SJCRH30 (cell line): ENCODE measurements at regions not wholly inside any gene's neighbourhood (a gene's known extent, or its start where the extent isn't known, plus 50 kb on each side); places are given as distances from the start of the nearest gene placed in this dataset.

ENCODE experiments used
- DNase-seq, 2 experiments: peaks; one replicate each; pipeline ENCODE4 v3.0.0-alpha.2; 2015 to 2020
- H3K27ac ChIP-seq: fragments of 250-450 bp; sonication (Bioruptor Pico); 2 replicates; pipeline ENCODE4 v1.5.1; 2020; ENCODE audit warnings: mild to moderate bottlenecking, moderate library complexity
- H3K27me3 ChIP-seq: fragments of 250-450 bp; sonication (Bioruptor Pico); 2 replicates; pipeline ENCODE4 v1.5.1; 2020; ENCODE audit warnings: mild to moderate bottlenecking, moderate library complexity
- H3K36me3 ChIP-seq: fragments of 250-450 bp; sonication (Bioruptor Pico); 2 replicates; pipeline ENCODE4 v1.5.1; 2020; ENCODE audit warnings: mild to moderate bottlenecking, moderate library complexity
- H3K4me1 ChIP-seq: fragments of 250-450 bp; sonication (Bioruptor Pico); 2 replicates; pipeline ENCODE4 v1.5.1; 2020; ENCODE audit warnings: mild to moderate bottlenecking, moderate library complexity
- H3K4me3 ChIP-seq: fragments of 250-450 bp; sonication (Bioruptor Pico); 2 replicates; pipeline ENCODE4 v1.5.1; 2020; ENCODE audit warnings: mild to moderate bottlenecking, moderate library complexity
- H3K9me3 ChIP-seq: fragments of 250-450 bp; sonication (Bioruptor Pico); replicated peaks from 2 replicates; pipeline ENCODE4 v1.5.1; 2020; ENCODE audit warnings: mild to moderate bottlenecking, moderate library complexity

DNA sequence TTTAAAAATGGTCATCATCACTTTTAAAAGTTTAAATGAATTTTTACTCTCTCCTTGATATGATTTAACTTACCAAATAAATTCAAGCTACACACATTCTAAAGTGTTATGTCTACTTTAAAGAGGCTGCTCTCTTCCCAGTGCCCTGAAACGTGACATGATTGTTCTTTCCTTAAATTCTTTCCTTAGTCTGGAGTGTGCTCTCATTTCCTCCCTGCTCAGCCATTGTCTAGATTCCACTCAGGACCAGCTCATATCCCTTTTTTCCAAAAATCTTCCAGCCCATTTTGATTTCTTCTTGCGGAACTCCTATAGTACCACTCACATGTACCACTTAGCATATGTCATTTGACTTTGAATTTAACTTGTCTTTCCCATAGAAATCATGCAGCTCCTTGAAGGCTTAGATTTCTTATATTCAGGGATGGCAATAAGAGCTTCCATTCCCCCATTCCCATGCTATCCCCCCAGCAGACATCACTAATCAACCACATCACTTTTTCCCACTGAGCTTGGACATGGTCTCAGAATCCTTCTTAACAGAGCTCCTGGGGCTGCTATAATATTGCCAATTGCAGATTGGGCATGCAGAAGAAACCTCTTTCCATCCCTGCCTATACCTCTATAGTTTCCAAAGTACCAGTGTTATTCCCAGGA lies 54.7 kb upstream of the ITPKB start:
- Histone ChIP-seq H3K4me1 (no peaks in the 10 kb centered on the region), H3K9me3 (peaks cover 7% of the 10 kb centered on the region; the same call in 1 of the 2 replicates), H3K27me3 (no peaks in the 10 kb centered on the region), H3K4me3 (no peak overlapping the region), H3K27ac (no peak overlapping the region), H3K36me3 (no peaks in the 10 kb centered on the region)
- DNase-seq = no peak

DNA sequence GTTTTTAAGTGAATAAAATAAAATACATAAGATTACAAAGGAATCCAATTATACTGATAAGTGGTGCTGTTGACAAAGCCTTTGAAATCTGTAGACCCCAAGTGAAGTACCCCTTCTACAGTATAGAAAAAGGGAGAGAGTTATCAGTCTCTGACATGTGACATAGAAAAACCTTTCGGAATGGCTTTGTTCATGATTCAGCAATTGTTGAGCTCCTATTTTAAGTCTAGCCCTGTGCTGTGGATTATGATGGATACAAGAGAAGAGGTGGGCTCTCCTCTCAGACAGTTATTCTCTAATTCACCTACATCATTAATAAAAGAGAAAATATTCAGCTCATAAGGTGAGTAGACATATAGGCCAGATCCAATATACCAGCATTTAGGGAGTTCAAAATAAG lies 53.3 kb upstream of the ITPKB start:
- Histone ChIP-seq H3K27ac (no peak overlapping the region), H3K9me3 (peaks cover 7% of the 10 kb centered on the region; the same call in 1 of the 2 replicates), H3K27me3 (no peaks in the 10 kb centered on the region), H3K4me1 (no peaks in the 10 kb centered on the region), H3K36me3 (no peaks in the 10 kb centered on the region), H3K4me3 (no peak overlapping the region)
- DNase-seq = no peak

DNA sequence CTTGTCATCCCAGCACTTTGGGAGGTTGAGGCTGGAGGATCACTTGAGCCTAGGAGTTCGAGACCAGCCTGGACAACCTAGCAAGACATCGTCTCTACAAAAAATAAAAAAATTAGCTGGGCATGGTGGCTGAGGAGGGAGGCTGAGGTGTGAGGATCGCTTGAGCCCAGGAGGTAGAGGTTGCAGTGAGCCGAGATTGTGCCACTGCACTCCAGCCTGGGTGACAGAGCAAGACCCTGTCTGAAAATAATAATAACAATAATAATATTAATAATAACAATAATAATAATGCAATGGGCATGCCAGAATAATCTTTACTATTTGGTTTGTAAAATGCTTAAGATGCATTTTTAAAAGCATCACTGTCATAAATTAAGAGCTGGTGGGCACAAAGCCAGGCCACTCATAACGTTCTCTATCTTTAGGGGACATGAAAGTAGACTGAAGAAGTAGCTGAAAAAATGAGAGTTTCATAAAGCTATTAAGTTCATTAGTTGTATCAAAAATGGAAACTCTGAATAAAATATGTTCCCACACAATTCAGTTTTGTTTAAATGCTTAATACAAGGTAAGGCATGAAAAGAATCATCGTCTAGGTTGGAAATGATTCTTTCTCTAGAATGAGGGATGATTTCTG lies 51.6 kb upstream of the ITPKB start:
- no peak overlapping the region for H3K27ac ChIP-seq
- H3K4me1 ChIP-seq = peaks cover 4% of the 10 kb centered on the region
- H3K36me3 ChIP-seq = no peaks in the 10 kb centered on the region
- no peak overlapping the region for H3K4me3 ChIP-seq
- no peak for DNase-seq
- H3K27me3 ChIP-seq = no peaks in the 10 kb centered on the region
- H3K9me3 ChIP-seq = peaks cover 7% of the 10 kb centered on the region; the same call in 1 of the 2 replicates

DNA sequence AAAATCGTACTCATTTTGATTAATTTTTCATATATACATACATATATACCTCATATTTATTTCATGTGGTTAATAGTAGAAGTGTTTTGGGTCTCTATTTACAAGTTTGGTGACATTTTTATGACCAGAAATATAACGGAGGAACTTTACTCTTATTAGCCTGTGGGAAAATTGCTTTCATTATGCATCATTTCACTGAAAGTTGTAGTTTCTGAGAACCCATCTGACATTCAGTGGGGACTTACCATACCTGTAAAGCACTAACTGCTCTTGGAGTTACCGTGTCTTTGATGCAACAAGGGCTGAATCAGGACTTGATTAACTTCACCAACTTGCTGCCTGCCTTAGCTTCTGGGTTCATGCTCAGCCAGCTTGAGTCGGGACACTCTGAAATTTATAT lies 49.9 kb upstream of the ITPKB start:
- H3K4me3 ChIP-seq = no peak overlapping the region
- no peak overlapping the region for H3K27ac ChIP-seq
- H3K36me3 ChIP-seq = no peaks in the 10 kb centered on the region
- H3K9me3 ChIP-seq = peaks cover 7% of the 10 kb centered on the region; the same call in 1 of the 2 replicates
- DNase-seq = no peak
- no peaks in the 10 kb centered on the region for H3K27me3 ChIP-seq
- peaks cover 16% of the 10 kb centered on the region for H3K4me1 ChIP-seq
